H1 (cell line): ENCODE measurements at regions not wholly inside any gene's neighbourhood (a gene's known extent, or its start where the extent isn't known, plus 50 kb on each side); places are given as distances from the start of the nearest gene placed in this dataset.

Source experiments
- CHD7 ChIP-seq: fragments of 300-600 bp; sonication (generic); IDR thresholded peaks from 2 replicates; pipeline ENCODE4 v1.7.1; 2012; ENCODE audit warnings: low read length, moderate library complexity, mild to moderate bottlenecking, inconsistent platforms; ENCODE audit not compliant: insufficient replicate concordance
- JUND ChIP-seq: IDR thresholded peaks from 2 replicates; pipeline ENCODE4 v1.6.1; 2011; ENCODE audit warnings: mild to moderate bottlenecking, improper control_type of control experiment, low read length

- no peak for TF ChIP-seq CHD7
- TF ChIP-seq JUND: no peak
- TF ChIP-seq, all 59 proteins: peak for 0
These were observed 110.6 kb upstream of the GDNF start (continued) for GRCh38 chr5:37950436-37950835.
